ENCODE measurements at regions not wholly inside any gene's neighbourhood (a gene's known extent, or its start where the extent isn't known, plus 50 kb on each side); places are given as distances from the start of the nearest gene placed in this dataset.

GRCh38 chr5:121783700-121784099, 68.0 kb upstream of the FTMT start:
- TF ChIP-seq ZNF510 (tag by site-specific recombination; IDR thresholded peaks at IDR 0.05; ENCODE audit: insufficient replicate concordance) (no peak), KLF9 (tag by site-specific recombination; IDR thresholded peaks at IDR 0.05; ENCODE audit: low read depth) (no peak), MZF1 (tag by site-specific recombination; IDR thresholded peaks at IDR 0.05; ENCODE audit: borderline replicate concordance) (no peak), CTCF (tag by site-specific recombination; IDR thresholded peaks at IDR 0.05) (no peak), ZEB2 (tag by site-specific recombination; IDR thresholded peaks at IDR 0.05) (no peak), ZNF585B (tag by site-specific recombination; IDR thresholded peaks at IDR 0.05) (no peak), MYNN (tag by site-specific recombination; IDR thresholded peaks at IDR 0.05; ENCODE audit: borderline replicate concordance) (no peak), BCL11A (tag by site-specific recombination; IDR thresholded peaks at IDR 0.05; ENCODE audit: low read depth) (no peak), ZBTB8A (tag by site-specific recombination; IDR thresholded peaks at IDR 0.05) (no peak)
